KMS-11 (cell line): ENCODE measurements at regions not wholly inside any gene's neighbourhood (a gene's known extent, or its start where the extent isn't known, plus 50 kb on each side); places are given as distances from the start of the nearest gene placed in this dataset.

ENCODE experiments used
- H2AFZ ChIP-seq: fragments of 200-600 bp; sonication (generic); 2 replicates; pipeline ENCODE4 v1.6.1; 2016; ENCODE audit warnings: antibody characterized with exemption, mixed run types, low read depth
- H3K27ac ChIP-seq: fragments of 200-600 bp; sonication (generic); 2 replicates; pipeline ENCODE4 v1.6.1; 2016; ENCODE audit warnings: mild to moderate bottlenecking, mixed run types
- H3K27me3 ChIP-seq: fragments of 200-600 bp; sonication (generic); 2 replicates; pipeline ENCODE4 v1.6.1; 2017; ENCODE audit warnings: mild to moderate bottlenecking, low read depth, mixed run types, moderate library complexity; ENCODE audit not compliant: insufficient read depth
- H3K36me3 ChIP-seq: fragments of 200-600 bp; sonication (generic); 2 replicates; pipeline ENCODE4 v1.6.1; 2017; ENCODE audit warnings: mild to moderate bottlenecking, mixed run types; ENCODE audit not compliant: insufficient read depth
- H3K4me1 ChIP-seq: fragments of 200-600 bp; sonication (generic); 2 replicates; pipeline ENCODE4 v1.6.1; 2016; ENCODE audit warnings: mild to moderate bottlenecking, low read depth, mixed run types; ENCODE audit not compliant: poor library complexity, severe bottlenecking
- H3K4me2 ChIP-seq: fragments of 200-600 bp; sonication (generic); 2 replicates; pipeline ENCODE4 v1.7.0; 2016; ENCODE audit warnings: mild to moderate bottlenecking, mixed run types
- H3K4me3 ChIP-seq: fragments of 200-600 bp; sonication (generic); IDR thresholded peaks from 2 replicates; pipeline ENCODE4 v1.6.1; 2017; ENCODE audit warnings: low read depth, low read length, mixed read lengths; ENCODE audit not compliant: insufficient read depth
- H3K79me2 ChIP-seq: fragments of 200-600 bp; sonication (generic); 2 replicates; pipeline ENCODE4 v1.6.1; 2016; ENCODE audit warnings: low read depth, mixed run types; ENCODE audit not compliant: insufficient read depth
- H3K9ac ChIP-seq: fragments of 200-600 bp; sonication (generic); 2 replicates; pipeline ENCODE4 v1.6.1; 2016; ENCODE audit warnings: mild to moderate bottlenecking, mixed run types
- H4K20me1 ChIP-seq: fragments of 200-600 bp; sonication (generic); 2 replicates; pipeline ENCODE4 v1.6.1; 2016; ENCODE audit warnings: mild to moderate bottlenecking, mixed run types; ENCODE audit not compliant: insufficient read depth
- TF ChIP-seq, protein P1 (sequence below): fragments of 200-600 bp; sonication (generic); conservative IDR thresholded peaks from 2 replicates; pipeline ENCODE4 v1.6.1; 2017; ENCODE audit warnings: low read depth, mild to moderate bottlenecking, antibody characterized with exemption, low read length, moderate library complexity, mixed read lengths

DNA sequence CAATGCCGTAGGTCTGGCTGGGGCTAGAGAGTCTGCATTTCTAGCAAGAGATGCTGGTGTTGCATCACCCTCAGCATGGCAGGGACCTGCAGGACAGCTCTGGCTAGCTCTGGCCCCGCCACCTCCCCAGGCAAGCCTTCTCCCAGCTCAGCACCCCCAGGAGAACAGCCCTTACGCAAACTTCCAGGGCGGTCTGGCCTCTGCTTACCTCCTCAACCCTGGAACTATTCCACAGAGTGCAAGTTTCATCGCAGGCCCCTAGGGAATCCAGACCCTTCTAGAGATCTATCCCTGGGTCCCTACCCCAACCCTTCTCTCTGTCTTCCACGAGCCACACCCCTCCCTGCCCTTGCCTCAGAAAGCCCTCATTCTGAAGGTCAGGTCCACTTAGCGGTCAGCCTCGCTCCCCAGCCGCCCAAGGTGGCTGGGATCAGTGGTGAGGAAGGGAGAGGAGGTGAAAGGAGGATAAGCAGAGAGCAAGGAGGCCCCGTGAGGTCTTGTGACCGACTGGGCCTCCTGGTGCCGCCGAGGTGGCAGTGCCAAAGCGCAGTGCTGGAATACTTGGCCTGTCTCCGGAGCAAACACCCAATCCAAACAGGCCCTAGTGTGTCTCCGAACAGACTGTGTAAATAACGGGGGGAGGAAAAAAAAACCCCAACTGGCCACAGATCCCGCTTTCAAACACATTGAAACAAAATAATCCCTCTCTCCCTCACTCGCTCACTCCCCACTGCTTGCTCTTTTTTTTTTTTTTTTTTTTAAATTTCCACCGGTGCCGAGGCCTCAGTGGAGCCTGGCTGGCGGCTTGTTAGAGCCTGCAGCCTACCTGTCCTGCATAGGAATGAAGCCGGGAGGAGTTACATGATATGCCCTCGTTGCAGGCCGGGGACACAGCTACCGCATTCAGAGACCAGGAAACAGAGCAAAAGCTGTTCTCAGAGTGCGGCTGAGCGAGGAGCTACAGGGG is 380.9 kb downstream of the SOX9 start:
- H3K36me3 ChIP-seq: no peaks in the 10 kb centered on the region
- H3K4me3 ChIP-seq: no peak overlapping the region
- TF ChIP-seq, protein P1, sequence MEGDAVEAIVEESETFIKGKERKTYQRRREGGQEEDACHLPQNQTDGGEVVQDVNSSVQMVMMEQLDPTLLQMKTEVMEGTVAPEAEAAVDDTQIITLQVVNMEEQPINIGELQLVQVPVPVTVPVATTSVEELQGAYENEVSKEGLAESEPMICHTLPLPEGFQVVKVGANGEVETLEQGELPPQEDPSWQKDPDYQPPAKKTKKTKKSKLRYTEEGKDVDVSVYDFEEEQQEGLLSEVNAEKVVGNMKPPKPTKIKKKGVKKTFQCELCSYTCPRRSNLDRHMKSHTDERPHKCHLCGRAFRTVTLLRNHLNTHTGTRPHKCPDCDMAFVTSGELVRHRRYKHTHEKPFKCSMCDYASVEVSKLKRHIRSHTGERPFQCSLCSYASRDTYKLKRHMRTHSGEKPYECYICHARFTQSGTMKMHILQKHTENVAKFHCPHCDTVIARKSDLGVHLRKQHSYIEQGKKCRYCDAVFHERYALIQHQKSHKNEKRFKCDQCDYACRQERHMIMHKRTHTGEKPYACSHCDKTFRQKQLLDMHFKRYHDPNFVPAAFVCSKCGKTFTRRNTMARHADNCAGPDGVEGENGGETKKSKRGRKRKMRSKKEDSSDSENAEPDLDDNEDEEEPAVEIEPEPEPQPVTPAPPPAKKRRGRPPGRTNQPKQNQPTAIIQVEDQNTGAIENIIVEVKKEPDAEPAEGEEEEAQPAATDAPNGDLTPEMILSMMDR: no peak
- no peak overlapping the region for H3K9ac ChIP-seq
- H3K27me3 ChIP-seq: no peaks in the 10 kb centered on the region
- peaks cover 65% of the 10 kb centered on the region for H3K79me2 ChIP-seq
- no peak overlapping the region for H3K4me2 ChIP-seq
- no peak overlapping the region for H3K27ac ChIP-seq
- no peaks in the 10 kb centered on the region for H4K20me1 ChIP-seq
- peaks cover 24% of the 10 kb centered on the region for H3K4me1 ChIP-seq
- no peak overlapping the region for H2AFZ ChIP-seq

- H4K20me1 ChIP-seq: no peaks in the 10 kb centered on the region
- H3K79me2 ChIP-seq: peaks cover 69% of the 10 kb centered on the region
- no peak overlapping the region for H3K4me2 ChIP-seq
- no peak overlapping the region for H3K9ac ChIP-seq
- no peak overlapping the region for H2AFZ ChIP-seq
- no peaks in the 10 kb centered on the region for H3K27me3 ChIP-seq
- H3K4me3 ChIP-seq: no peak overlapping the region
- no peak overlapping the region for H3K27ac ChIP-seq
- H3K4me1 ChIP-seq: peaks cover 24% of the 10 kb centered on the region
- TF ChIP-seq, protein P1: no peak
- no peaks in the 10 kb centered on the region for H3K36me3 ChIP-seq
Measured at GRCh38 chr17:72502371-72503341, 381.8 kb downstream of the SOX9 start.

- no peaks in the 10 kb centered on the region for H4K20me1 ChIP-seq
- peaks cover 68% of the 10 kb centered on the region for H3K79me2 ChIP-seq
- no peaks in the 10 kb centered on the region for H3K36me3 ChIP-seq
- H3K4me1 ChIP-seq: peaks cover 16% of the 10 kb centered on the region
- no peak overlapping the region for H3K4me3 ChIP-seq
- no peak overlapping the region for H3K4me2 ChIP-seq
- TF ChIP-seq, protein P1: no peak
- no peaks in the 10 kb centered on the region for H3K27me3 ChIP-seq
- H3K9ac ChIP-seq: no peak overlapping the region
- no peak overlapping the region for H3K27ac ChIP-seq
- no peak overlapping the region for H2AFZ ChIP-seq
Measured at GRCh38 chr17:72503556-72503955, 382.7 kb downstream of the SOX9 start.

GRCh38 chr17:72504783-72505182 is 384.0 kb downstream of the SOX9 start:
- peaks cover 11% of the 10 kb centered on the region for H3K4me1 ChIP-seq
- TF ChIP-seq, protein P1: no peak
- H3K9ac ChIP-seq: no peak overlapping the region
- no peaks in the 10 kb centered on the region for H4K20me1 ChIP-seq
- H3K4me3 ChIP-seq: no peak overlapping the region
- no peak overlapping the region for H3K27ac ChIP-seq
- H2AFZ ChIP-seq: no peak overlapping the region
- H3K27me3 ChIP-seq: no peaks in the 10 kb centered on the region
- H3K36me3 ChIP-seq: no peaks in the 10 kb centered on the region
- H3K79me2 ChIP-seq: peaks cover 70% of the 10 kb centered on the region
- H3K4me2 ChIP-seq: no peak overlapping the region
